ENCODE measurements at regions not wholly inside any gene's neighbourhood (a gene's known extent, or its start where the extent isn't known, plus 50 kb on each side); places are given as distances from the start of the nearest gene placed in this dataset.

DNA sequence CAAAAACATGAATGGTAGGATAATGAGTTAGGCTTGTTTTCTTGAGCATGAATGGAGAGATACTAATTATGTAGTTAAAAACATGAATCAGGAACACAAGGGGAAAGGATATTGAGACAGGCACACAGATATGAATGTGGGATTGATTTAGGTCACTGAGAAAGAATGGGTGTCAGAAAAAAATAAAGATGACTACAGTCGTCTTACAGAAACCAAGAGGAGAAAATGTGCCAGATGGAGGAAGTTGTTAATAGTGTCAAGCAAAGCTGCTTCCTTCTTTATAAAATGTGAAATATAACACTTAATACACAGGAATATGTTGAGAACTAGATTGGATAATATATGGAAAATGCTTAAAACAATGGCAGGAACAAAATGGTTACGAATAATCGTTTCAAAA is 173.3 kb upstream of the BET1 start:
- no peak for DNase-seq
- Histone ChIP-seq H3K4me3 (ENCODE audit: low read depth, low read length) (no peak overlapping the region), H3K27me3 (no peaks in the 10 kb centered on the region), H3K36me3 (no peaks in the 10 kb centered on the region), H3K9me3 (no peaks in the 10 kb centered on the region), H3K4me1 (no peaks in the 10 kb centered on the region)
- TF ChIP-seq, protein P1, sequence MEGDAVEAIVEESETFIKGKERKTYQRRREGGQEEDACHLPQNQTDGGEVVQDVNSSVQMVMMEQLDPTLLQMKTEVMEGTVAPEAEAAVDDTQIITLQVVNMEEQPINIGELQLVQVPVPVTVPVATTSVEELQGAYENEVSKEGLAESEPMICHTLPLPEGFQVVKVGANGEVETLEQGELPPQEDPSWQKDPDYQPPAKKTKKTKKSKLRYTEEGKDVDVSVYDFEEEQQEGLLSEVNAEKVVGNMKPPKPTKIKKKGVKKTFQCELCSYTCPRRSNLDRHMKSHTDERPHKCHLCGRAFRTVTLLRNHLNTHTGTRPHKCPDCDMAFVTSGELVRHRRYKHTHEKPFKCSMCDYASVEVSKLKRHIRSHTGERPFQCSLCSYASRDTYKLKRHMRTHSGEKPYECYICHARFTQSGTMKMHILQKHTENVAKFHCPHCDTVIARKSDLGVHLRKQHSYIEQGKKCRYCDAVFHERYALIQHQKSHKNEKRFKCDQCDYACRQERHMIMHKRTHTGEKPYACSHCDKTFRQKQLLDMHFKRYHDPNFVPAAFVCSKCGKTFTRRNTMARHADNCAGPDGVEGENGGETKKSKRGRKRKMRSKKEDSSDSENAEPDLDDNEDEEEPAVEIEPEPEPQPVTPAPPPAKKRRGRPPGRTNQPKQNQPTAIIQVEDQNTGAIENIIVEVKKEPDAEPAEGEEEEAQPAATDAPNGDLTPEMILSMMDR (IDR thresholded peaks at IDR 0.05; ENCODE audit: low read depth, low read length) = no peak

GRCh38 chr7:94178230-94178629 is 174.1 kb upstream of the BET1 start:
- TF ChIP-seq, protein P1 (IDR thresholded peaks at IDR 0.05; ENCODE audit: low read depth, low read length) = no peak
- no peaks in the 10 kb centered on the region for H3K36me3 ChIP-seq
- no peak for DNase-seq
- no peaks in the 10 kb centered on the region for H3K4me1 ChIP-seq
- no peak overlapping the region for H3K4me3 ChIP-seq (ENCODE audit: low read depth, low read length)
- H3K9me3 ChIP-seq = no peaks in the 10 kb centered on the region
- H3K27me3 ChIP-seq = no peaks in the 10 kb centered on the region

DNA sequence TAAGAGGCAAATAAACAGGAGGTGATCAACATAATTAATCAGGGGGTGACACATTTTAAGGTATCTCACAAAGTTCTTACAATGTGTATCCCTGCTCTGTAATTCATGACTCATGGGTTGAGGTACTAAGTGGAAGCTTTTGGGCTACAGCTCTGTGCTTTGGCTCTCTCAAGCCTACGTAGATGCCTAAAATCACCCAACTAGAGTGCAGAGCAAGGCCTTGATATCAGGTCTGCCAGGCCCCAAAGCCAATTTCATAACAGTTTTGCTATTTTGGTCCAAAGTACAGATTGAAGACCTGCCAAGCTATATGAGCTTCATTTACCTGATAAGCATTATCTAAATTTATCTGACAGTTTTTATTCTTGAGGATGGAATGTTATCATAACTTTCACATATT is 175.3 kb upstream of the BET1 start:
- Histone ChIP-seq H3K4me1 (no peaks in the 10 kb centered on the region), H3K4me3 (ENCODE audit: low read depth, low read length) (no peak overlapping the region), H3K36me3 (no peaks in the 10 kb centered on the region), H3K27me3 (no peaks in the 10 kb centered on the region), H3K9me3 (no peaks in the 10 kb centered on the region)
- TF ChIP-seq, protein P1 (IDR thresholded peaks at IDR 0.05; ENCODE audit: low read depth, low read length) = no peak
- no peak for DNase-seq

GRCh38 chr7:94182066-94182465 is 177.9 kb upstream of the BET1 start:
- H3K27me3 ChIP-seq = no peaks in the 10 kb centered on the region
- TF ChIP-seq, protein P1 (IDR thresholded peaks at IDR 0.05; ENCODE audit: low read depth, low read length) = no peak
- H3K36me3 ChIP-seq = no peaks in the 10 kb centered on the region
- no peak for DNase-seq
- H3K4me3 ChIP-seq (ENCODE audit: low read depth, low read length) = no peak overlapping the region
- no peaks in the 10 kb centered on the region for H3K9me3 ChIP-seq
- no peaks in the 10 kb centered on the region for H3K4me1 ChIP-seq

DNA sequence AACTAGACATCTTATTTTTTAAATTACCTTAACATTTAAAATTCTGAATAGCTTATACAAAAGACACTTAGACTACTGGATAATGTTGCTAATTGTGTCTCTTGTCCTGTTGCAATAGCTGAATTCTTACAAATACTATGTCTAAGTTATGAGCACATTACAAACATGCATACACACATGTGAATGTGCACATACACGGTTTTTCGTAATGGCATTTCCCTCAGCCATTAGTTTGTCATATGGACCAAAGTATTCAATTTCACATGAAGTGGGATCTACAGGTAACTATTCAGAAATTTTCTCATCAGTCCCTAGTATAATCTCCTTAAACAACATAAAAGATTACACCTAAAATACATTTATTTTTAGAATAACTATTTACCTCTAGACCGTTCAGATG is 178.6 kb upstream of the BET1 start:
- Histone ChIP-seq H3K36me3 (no peaks in the 10 kb centered on the region), H3K9me3 (no peaks in the 10 kb centered on the region), H3K4me3 (ENCODE audit: low read depth, low read length) (no peak overlapping the region), H3K4me1 (no peaks in the 10 kb centered on the region), H3K27me3 (no peaks in the 10 kb centered on the region)
- DNase-seq = no peak
- TF ChIP-seq, protein P1 (IDR thresholded peaks at IDR 0.05; ENCODE audit: low read depth, low read length) = no peak

- no peaks in the 10 kb centered on the region for H3K27me3 ChIP-seq
- no peaks in the 10 kb centered on the region for H3K4me1 ChIP-seq
- TF ChIP-seq, protein P1 (IDR thresholded peaks at IDR 0.05; ENCODE audit: low read depth, low read length) = no peak
- no peak for DNase-seq
- no peaks in the 10 kb centered on the region for H3K9me3 ChIP-seq
- H3K36me3 ChIP-seq = no peaks in the 10 kb centered on the region
- no peak overlapping the region for H3K4me3 ChIP-seq (ENCODE audit: low read depth, low read length)
Observed at GRCh38 chr7:94183289-94183749, 179.2 kb upstream of the BET1 start.
